ENCODE measurements at regions not wholly inside any gene's neighbourhood (a gene's known extent, or its start where the extent isn't known, plus 50 kb on each side); places are given as distances from the start of the nearest gene placed in this dataset.
"Not testable (repeated sequence)": the region's sequence is repeated elsewhere in the genome, so short reads cannot be mapped to it uniquely, and the experiment has no call there.

DNA sequence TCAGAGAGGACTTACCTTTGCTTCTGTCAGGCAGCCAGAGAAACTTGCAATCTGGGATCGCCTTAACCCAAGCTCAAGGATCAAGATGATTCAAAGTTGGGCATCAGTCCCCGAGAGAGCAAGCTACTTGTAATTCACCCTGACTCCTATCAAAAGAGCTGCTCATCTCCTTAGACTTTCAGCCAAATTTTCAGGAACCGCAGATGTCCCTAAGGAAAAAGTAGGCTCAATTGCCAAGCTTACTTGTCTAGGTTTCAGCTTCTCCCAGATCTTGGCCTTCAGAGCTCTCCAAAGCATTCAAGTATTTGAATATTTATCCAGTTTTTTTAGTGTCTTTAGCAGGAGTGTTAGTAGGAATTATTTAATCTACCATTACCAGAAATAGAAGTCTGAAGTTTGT lies 434.1 kb upstream of the MMS22L start:
- no peak overlapping the region for H3K27ac Mint-ChIP-seq
- H3K27me3 Mint-ChIP-seq = no peaks in the 10 kb centered on the region
- H3K4me3 Mint-ChIP-seq = no peak overlapping the region
- H3K36me3 Mint-ChIP-seq (ENCODE audit: low read depth) = no peaks in the 10 kb centered on the region
- H3K4me1 Mint-ChIP-seq (ENCODE audit: low read depth) = no peaks in the 10 kb centered on the region
- peaks cover 5% of the 10 kb centered on the region for H3K9me3 Mint-ChIP-seq

GRCh38 chr6:97726378-97726777 lies 443.4 kb upstream of the MMS22L start:
- no peaks in the 10 kb centered on the region for H3K36me3 Mint-ChIP-seq (ENCODE audit: low read depth)
- no peaks in the 10 kb centered on the region for H3K27me3 Mint-ChIP-seq
- H3K9me3 Mint-ChIP-seq = peaks cover 3% of the 10 kb centered on the region
- no peaks in the 10 kb centered on the region for H3K4me1 Mint-ChIP-seq (ENCODE audit: low read depth)
- H3K27ac Mint-ChIP-seq = no peak overlapping the region
- H3K4me3 Mint-ChIP-seq = no peak overlapping the region

GRCh38 chr6:97732045-97732444 lies 449.0 kb upstream of the MMS22L start:
- H3K4me3 Mint-ChIP-seq = no peak overlapping the region
- H3K9me3 Mint-ChIP-seq = no peaks in the 10 kb centered on the region
- no peaks in the 10 kb centered on the region for H3K36me3 Mint-ChIP-seq (ENCODE audit: low read depth)
- no peaks in the 10 kb centered on the region for H3K4me1 Mint-ChIP-seq (ENCODE audit: low read depth)
- no peak overlapping the region for H3K27ac Mint-ChIP-seq
- no peaks in the 10 kb centered on the region for H3K27me3 Mint-ChIP-seq

- no peaks in the 10 kb centered on the region for H3K4me1 Mint-ChIP-seq (ENCODE audit: low read depth)
- no peak overlapping the region for H3K27ac Mint-ChIP-seq
- no peaks in the 10 kb centered on the region for H3K27me3 Mint-ChIP-seq
- no peaks in the 10 kb centered on the region for H3K9me3 Mint-ChIP-seq
- H3K36me3 Mint-ChIP-seq (ENCODE audit: low read depth) = no peaks in the 10 kb centered on the region
- no peak overlapping the region for H3K4me3 Mint-ChIP-seq
Measured at GRCh38 chr6:97757575-97757974, 474.6 kb upstream of the MMS22L start.

GRCh38 chr6:97765461-97765860 lies 482.4 kb upstream of the MMS22L start:
- Mint-ChIP-seq H3K4me1 (ENCODE audit: low read depth) (no peaks in the 10 kb centered on the region), H3K27ac (no peak overlapping the region), H3K36me3 (ENCODE audit: low read depth) (no peaks in the 10 kb centered on the region), H3K4me3 (no peak overlapping the region), H3K27me3 (no peaks in the 10 kb centered on the region), H3K9me3 (peaks cover 4% of the 10 kb centered on the region)

DNA sequence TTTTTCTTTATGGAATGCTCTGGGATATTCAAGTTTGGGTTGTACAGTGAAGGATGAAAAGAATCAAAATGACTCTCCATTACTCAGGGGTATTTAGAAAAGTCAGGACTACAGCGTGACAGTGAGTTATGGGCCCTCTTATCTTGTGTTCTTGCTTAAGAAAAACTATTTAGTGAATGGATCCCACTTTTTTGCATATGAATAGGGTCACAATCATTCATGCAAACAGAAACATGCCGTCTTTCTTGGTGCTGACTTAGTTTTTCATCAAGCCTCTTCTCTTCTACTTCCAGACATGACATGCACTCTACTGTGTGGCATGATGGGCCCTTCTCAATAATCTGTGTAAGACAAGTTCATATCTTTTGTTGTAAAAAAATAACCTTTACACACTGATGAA lies 488.4 kb upstream of the MMS22L start:
- no peaks in the 10 kb centered on the region for H3K36me3 Mint-ChIP-seq (ENCODE audit: low read depth)
- H3K27me3 Mint-ChIP-seq = peaks cover 3% of the 10 kb centered on the region
- no peaks in the 10 kb centered on the region for H3K9me3 Mint-ChIP-seq
- no peak overlapping the region for H3K4me3 Mint-ChIP-seq
- H3K27ac Mint-ChIP-seq = no peak overlapping the region
- H3K4me1 Mint-ChIP-seq (ENCODE audit: low read depth) = no peaks in the 10 kb centered on the region

GRCh38 chr6:97775012-97775411 lies 492.0 kb upstream of the MMS22L start:
- Mint-ChIP-seq H3K36me3 (ENCODE audit: low read depth) (no peaks in the 10 kb centered on the region), H3K27ac (no peak overlapping the region), H3K4me3 (no peak overlapping the region), H3K4me1 (ENCODE audit: low read depth) (no peaks in the 10 kb centered on the region), H3K27me3 (peaks cover 3% of the 10 kb centered on the region), H3K9me3 (peaks cover 2% of the 10 kb centered on the region)

DNA sequence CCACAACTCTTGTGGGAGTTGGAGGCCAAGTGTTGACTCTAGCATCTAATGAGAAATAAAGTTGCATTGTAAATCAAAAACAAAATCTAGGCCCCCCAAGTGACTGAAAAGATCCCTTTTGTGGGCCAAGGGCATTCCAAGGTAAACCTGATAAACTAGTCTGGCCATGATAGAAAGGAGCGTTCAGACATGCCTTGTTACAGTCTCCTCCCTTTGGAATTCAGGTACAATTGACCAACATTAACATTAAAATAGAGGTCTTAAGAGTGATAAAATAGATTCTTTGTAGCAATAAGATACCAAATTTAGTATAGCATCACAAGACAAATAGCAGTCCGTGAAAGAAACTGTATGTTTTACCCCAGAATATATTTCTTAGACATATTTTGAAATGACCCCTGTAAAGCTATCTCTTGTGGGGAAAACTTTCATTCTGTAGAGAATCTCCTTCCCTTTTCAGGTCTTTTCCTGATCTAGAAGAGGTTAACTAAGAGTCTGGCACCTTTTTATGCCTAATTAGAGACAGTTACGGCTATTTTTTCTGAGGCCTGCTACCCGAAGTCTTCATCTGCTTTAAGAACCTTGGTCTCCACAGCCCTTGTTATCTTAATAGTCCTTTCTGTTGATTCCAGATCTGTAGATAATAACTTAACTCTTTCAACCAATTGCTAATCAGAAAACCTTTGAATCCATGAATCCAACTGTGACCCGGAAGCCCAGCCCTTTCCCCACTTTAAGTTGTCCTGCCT lies 495.4 kb upstream of the MMS22L start:
- no peak overlapping the region for H3K4me3 Mint-ChIP-seq
- H3K4me1 Mint-ChIP-seq (ENCODE audit: low read depth) = no peaks in the 10 kb centered on the region
- no peaks in the 10 kb centered on the region for H3K36me3 Mint-ChIP-seq (ENCODE audit: low read depth)
- H3K9me3 Mint-ChIP-seq = peaks cover 14% of the 10 kb centered on the region
- no peaks in the 10 kb centered on the region for H3K27me3 Mint-ChIP-seq
- H3K27ac Mint-ChIP-seq = no peak overlapping the region

DNA sequence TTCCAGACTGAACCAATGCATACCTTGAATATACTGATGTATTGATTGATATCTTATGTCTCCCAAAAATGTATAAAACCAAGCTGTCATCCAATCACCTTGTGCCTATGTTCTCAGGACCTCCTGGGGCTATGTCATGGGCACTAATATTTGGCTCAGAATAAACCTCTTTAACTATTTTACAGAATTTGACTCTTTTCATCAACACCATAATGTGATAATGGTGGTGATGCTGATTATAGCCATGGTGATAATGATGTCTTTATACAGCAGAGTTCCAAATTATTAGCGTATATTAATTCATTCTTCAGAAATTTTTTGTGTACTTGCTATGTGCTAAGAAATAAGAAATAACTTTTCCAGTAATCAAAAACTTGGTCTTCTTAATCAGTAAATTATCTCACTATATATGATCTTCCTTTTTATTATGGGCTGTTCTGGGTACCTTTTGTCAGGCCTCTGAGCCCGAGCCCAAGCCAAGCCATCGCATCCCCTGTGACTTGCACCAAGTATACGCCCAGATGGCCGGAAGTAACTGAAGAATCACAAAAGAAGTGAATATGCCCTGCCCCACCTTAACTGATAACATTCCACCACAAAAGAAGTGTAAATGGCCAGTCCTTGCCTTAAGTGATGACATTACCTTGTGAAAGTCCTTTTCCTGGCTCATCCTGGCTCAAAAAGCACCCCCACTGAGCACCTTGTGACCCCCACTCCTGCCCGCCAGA lies 496.2 kb upstream of the MMS22L start:
- not testable (repeated sequence) for H3K36me3 Mint-ChIP-seq (ENCODE audit: low read depth); H3K27ac Mint-ChIP-seq; H3K27me3 Mint-ChIP-seq; H3K4me3 Mint-ChIP-seq; H3K4me1 Mint-ChIP-seq (ENCODE audit: low read depth)
- peaks cover 14% of the 10 kb centered on the region for H3K9me3 Mint-ChIP-seq

DNA sequence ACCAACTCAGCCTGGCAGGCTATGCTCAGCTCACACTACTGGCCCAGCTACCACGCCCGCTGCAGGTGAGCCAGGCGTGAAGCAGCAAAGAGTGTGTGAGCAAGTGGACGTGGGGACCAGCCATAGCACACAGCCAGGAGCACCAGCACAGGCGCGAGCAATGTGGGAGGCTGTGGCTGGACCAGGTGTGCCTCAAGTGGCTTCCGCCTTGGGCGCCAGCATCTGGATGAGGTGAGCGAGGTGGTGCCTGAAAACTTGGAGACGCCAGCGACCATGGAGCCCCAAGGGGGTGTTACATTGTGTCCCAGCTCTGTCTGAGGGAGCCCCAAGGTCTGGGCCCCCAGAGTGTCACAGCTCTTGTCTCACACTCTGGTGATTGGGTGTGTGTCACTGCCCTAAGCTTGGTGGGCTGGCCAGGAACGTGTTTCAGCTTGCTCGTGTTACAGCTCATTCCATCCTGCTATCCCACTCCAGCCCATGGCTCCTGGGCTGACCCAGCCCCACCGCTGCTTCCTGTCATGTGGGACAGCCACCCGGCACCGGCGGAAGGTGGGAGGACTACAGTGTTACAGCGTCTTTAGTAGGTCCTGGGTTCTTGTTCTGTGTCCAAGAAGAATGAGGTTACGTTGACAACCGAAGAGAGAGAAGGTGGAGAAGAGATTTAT lies 508.0 kb upstream of the MMS22L start:
- Mint-ChIP-seq H3K36me3 (ENCODE audit: low read depth) (no peaks in the 10 kb centered on the region), H3K4me3 (no peak overlapping the region), H3K27ac (no peak overlapping the region), H3K27me3 (no peaks in the 10 kb centered on the region), H3K4me1 (ENCODE audit: low read depth) (no peaks in the 10 kb centered on the region), H3K9me3 (peaks cover 3% of the 10 kb centered on the region)

- no peaks in the 10 kb centered on the region for H3K27me3 Mint-ChIP-seq
- no peaks in the 10 kb centered on the region for H3K36me3 Mint-ChIP-seq (ENCODE audit: low read depth)
- no peak overlapping the region for H3K27ac Mint-ChIP-seq
- H3K9me3 Mint-ChIP-seq = peaks cover 7% of the 10 kb centered on the region
- H3K4me3 Mint-ChIP-seq = no peak overlapping the region
- H3K4me1 Mint-ChIP-seq (ENCODE audit: low read depth) = no peaks in the 10 kb centered on the region
Measured at GRCh38 chr6:97805596-97805995, 522.6 kb upstream of the MMS22L start.

GRCh38 chr6:97812940-97813339 lies 529.9 kb upstream of the MMS22L start:
- no peaks in the 10 kb centered on the region for H3K4me1 Mint-ChIP-seq (ENCODE audit: low read depth)
- H3K4me3 Mint-ChIP-seq = no peak overlapping the region
- no peaks in the 10 kb centered on the region for H3K36me3 Mint-ChIP-seq (ENCODE audit: low read depth)
- no peaks in the 10 kb centered on the region for H3K27me3 Mint-ChIP-seq
- no peak overlapping the region for H3K27ac Mint-ChIP-seq
- peaks cover 3% of the 10 kb centered on the region for H3K9me3 Mint-ChIP-seq

- Mint-ChIP-seq H3K27ac (no peak overlapping the region), H3K27me3 (no peaks in the 10 kb centered on the region), H3K36me3 (ENCODE audit: low read depth) (no peaks in the 10 kb centered on the region), H3K4me1 (ENCODE audit: low read depth) (no peaks in the 10 kb centered on the region), H3K9me3 (peaks cover 3% of the 10 kb centered on the region), H3K4me3 (no peak overlapping the region)
Measured at GRCh38 chr6:97813889-97814567, 531.0 kb upstream of the MMS22L start.

DNA sequence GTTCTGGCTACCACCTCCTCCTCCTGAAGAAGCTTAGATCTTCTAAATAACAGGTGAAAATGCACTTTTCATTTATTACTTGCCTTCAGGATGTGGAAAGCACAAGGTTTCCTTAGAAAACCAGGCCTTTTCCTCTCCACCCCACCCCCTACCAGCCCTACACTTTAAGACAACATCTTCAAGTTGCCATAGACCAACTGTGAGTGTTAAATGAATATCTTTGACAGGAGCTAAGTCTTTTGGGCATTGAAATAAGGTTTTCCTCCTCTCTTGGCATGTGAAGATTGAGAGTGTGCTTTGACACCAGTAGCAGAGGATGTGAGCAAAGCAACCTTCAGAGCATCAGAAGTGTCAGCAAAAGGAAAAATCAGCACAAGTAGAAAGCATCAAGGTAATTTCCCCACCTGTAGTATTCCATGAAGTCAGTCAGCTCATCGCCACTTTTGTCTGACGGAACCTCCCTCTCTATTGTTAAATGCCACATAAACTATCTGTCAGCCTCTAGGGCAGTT lies 532.3 kb upstream of the MMS22L start:
- H3K4me3 Mint-ChIP-seq = no peak overlapping the region
- H3K27ac Mint-ChIP-seq = no peak overlapping the region
- no peaks in the 10 kb centered on the region for H3K27me3 Mint-ChIP-seq
- H3K36me3 Mint-ChIP-seq (ENCODE audit: low read depth) = no peaks in the 10 kb centered on the region
- H3K9me3 Mint-ChIP-seq = peaks cover 3% of the 10 kb centered on the region
- H3K4me1 Mint-ChIP-seq (ENCODE audit: low read depth) = no peaks in the 10 kb centered on the region

GRCh38 chr6:97816526-97816925 lies 533.5 kb upstream of the MMS22L start:
- no peaks in the 10 kb centered on the region for H3K36me3 Mint-ChIP-seq (ENCODE audit: low read depth)
- no peaks in the 10 kb centered on the region for H3K4me1 Mint-ChIP-seq (ENCODE audit: low read depth)
- H3K4me3 Mint-ChIP-seq = no peak overlapping the region
- H3K27me3 Mint-ChIP-seq = no peaks in the 10 kb centered on the region
- H3K9me3 Mint-ChIP-seq = peaks cover 3% of the 10 kb centered on the region
- no peak overlapping the region for H3K27ac Mint-ChIP-seq

All from stimulated activated naive CD8-positive, alpha-beta T cell treated with anti-CD3 and anti-CD28 coated beads, Interleukin-15, Interleukin-2, amounts not matched to agents 100 ng/mL and 50 ng/mL, for 24 hours (primary cell).